Adipocyte (in vitro differentiated cells): ENCODE measurements at regions not wholly inside any gene's neighbourhood (a gene's known extent, or its start where the extent isn't known, plus 50 kb on each side); places are given as distances from the start of the nearest gene placed in this dataset.

ENCODE experiments used
- DNase-seq: peaks from one replicate; pipeline ENCODE4 v3.0.0-alpha.2; 2015; ENCODE audit warnings: low read depth
- H3K27me3 ChIP-seq: replicated peaks from 2 replicates; pipeline ENCODE4 v1.7.0; 2013; ENCODE audit warnings: mild to moderate bottlenecking, low read length, moderate library complexity; ENCODE audit not compliant: control insufficient read depth, insufficient read depth
- H3K36me3 ChIP-seq: 2 replicates; pipeline ENCODE4 v1.7.0; 2013; ENCODE audit warnings: low read length, mild to moderate bottlenecking, moderate library complexity; ENCODE audit not compliant: control insufficient read depth, insufficient read depth, severe bottlenecking
- H3K4me1 ChIP-seq: 2 replicates; pipeline ENCODE4 v1.7.0; 2013; ENCODE audit warnings: mild to moderate bottlenecking, low read length, moderate library complexity; ENCODE audit not compliant: control insufficient read depth, insufficient read depth
- H3K4me3 ChIP-seq: 2 replicates; pipeline ENCODE4 v1.7.0; 2013; ENCODE audit warnings: mild to moderate bottlenecking, low read length, moderate library complexity
- H3K9ac ChIP-seq: 2 replicates; pipeline ENCODE4 v1.7.0; 2013; ENCODE audit warnings: mild to moderate bottlenecking, low read length, moderate library complexity
- H3K9me3 ChIP-seq: 2 replicates; pipeline ENCODE4 v1.7.0; 2013; ENCODE audit warnings: mild to moderate bottlenecking, low read length, moderate library complexity; ENCODE audit not compliant: control insufficient read depth

DNA sequence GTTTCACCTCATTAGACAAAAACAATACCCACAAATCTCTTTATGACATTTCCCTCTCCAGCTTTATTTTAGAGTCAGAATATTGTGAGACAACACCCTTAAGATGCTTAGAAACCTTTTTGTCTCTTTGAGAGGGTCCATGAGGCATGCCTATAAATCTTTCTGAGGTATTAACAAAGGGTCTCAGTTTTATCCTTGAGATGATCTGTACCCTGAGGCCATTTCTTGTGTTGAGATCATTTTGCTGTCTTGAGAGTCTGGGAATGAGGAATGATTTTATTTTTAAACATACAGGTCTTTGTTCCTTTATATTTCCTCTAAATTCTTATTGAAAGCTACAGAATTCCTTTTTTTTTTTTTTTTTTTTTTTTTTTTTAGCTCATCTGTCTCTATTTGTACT is 179.7 kb upstream of the HS3ST4 start:
- Histone ChIP-seq H3K9me3 (no peaks in the 10 kb centered on the region), H3K4me3 (no peak overlapping the region), H3K4me1 (no peaks in the 10 kb centered on the region), H3K27me3 (no peaks in the 10 kb centered on the region), H3K36me3 (no peaks in the 10 kb centered on the region), H3K9ac (no peak overlapping the region)
- DNase-seq, result no peak

DNA sequence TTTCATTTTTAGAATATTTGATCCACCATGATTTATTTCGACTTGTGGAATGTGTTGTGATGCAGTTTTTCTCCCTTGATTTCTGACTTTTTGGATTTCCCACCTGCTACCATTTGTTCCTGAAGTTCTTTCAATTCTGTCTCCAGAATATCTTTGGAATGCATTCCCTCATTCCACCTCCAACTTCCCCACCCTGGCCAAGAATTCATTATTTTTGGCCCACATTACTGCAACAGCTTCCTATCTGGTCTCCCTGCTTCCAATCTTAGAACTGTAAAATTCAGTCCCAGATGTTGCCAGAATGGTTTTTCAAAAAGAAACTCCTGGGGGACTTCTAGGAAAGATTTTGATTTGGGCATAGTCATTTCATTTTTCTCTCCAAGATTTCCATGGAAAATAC is 182.3 kb upstream of the HS3ST4 start:
- H3K4me3 ChIP-seq, result no peak overlapping the region
- no peaks in the 10 kb centered on the region for H3K27me3 ChIP-seq
- DNase-seq, result no peak
- H3K4me1 ChIP-seq, result no peaks in the 10 kb centered on the region
- H3K9me3 ChIP-seq, result no peaks in the 10 kb centered on the region
- H3K36me3 ChIP-seq, result no peaks in the 10 kb centered on the region
- H3K9ac ChIP-seq, result no peak overlapping the region

DNA sequence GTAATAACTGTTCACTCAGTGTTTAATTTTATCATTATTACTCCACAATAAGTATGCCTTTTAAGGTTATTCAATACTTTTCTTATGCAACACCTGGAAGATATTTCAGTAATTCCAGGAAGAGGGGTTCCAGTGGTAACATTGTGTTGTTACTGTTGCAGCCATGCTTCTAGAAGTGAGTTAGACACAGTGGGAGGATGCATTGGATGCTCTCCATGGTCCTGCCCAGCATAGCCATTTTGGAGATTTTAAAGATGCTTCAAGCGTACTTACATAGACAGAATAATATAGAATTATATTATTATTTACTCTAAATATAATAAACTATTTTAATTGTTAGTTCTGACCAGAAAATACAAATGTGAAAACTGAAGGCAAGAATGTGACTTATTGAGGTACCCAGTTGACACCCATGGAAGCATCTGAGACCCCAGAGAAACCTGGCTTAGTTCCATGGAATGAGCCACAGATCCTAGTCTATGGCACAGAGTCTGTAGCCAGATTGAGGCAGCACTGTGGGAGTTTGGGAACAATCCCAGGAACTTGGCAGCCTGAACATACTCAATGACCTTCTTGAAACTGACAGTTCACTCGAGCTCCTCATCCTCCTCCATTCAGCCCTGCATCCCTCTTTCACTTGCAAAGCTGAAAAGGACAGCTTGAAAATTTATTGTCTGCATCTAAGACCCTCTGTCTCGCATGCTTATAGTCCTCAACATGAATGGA is 190.1 kb upstream of the HS3ST4 start:
- H3K4me1 ChIP-seq, result no peaks in the 10 kb centered on the region
- no peak overlapping the region for H3K4me3 ChIP-seq
- H3K27me3 ChIP-seq, result no peaks in the 10 kb centered on the region
- DNase-seq, result no peak
- no peaks in the 10 kb centered on the region for H3K36me3 ChIP-seq
- no peak overlapping the region for H3K9ac ChIP-seq
- H3K9me3 ChIP-seq, result no peaks in the 10 kb centered on the region

DNA sequence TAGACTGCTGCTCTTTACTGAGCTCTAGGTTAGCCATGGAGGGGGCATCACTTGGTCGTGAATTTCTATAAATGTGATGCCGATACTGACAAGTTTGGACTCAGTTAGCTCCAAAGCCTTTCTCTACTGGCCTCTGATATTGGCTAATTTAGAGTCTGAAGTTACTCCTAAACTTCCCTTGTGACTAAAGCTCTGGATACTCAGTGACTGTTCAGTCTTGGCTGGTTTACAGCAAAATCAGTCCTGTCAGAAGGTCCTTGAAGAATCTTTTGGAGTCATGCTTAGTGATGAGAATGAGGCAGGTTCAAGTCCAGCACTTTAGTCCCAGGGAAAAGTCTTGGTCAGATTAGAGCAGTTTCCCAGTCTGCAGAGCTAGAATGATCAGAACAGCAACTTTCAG is 197.5 kb upstream of the HS3ST4 start:
- H3K9ac ChIP-seq, result no peak overlapping the region
- peaks cover 8% of the 10 kb centered on the region for H3K9me3 ChIP-seq
- no peaks in the 10 kb centered on the region for H3K27me3 ChIP-seq
- H3K4me3 ChIP-seq, result no peak overlapping the region
- DNase-seq, result no peak
- no peaks in the 10 kb centered on the region for H3K36me3 ChIP-seq
- H3K4me1 ChIP-seq, result no peaks in the 10 kb centered on the region

DNA sequence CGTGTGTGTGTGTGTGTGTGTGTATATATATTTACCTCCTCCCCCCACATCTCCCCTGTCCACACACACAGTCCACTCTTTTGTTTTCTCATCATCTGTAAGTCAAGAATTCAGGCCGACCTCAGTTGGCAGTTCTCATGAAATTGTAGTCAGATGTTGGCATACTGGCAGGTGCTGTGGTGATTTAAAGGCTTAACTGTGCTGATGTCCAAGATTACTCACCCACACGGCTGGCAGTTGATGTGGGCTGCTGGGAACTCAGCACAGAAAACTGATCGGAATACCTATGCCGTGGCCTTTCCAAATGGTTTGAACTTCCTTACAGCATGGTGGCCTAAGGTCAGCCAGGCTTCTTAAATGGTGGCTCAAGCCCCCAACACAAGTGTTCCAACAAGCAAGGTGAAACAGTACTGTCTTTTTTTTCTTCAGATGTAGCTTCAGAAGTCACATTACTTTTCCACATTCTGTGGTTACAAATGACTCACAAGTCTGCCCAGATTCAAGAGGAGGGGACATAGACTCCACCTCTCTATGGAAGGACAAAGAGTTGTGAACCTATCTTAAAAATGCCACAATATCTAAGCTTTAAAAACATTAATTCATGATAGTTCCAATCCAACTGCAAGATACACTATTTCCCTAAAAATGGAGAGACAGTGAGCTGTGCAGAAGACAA is 198.5 kb upstream of the HS3ST4 start:
- DNase-seq, result no peak
- Histone ChIP-seq H3K4me1 (no peaks in the 10 kb centered on the region), H3K9me3 (peaks cover 9% of the 10 kb centered on the region), H3K9ac (no peak overlapping the region), H3K4me3 (no peak overlapping the region), H3K27me3 (no peaks in the 10 kb centered on the region), H3K36me3 (no peaks in the 10 kb centered on the region)

DNA sequence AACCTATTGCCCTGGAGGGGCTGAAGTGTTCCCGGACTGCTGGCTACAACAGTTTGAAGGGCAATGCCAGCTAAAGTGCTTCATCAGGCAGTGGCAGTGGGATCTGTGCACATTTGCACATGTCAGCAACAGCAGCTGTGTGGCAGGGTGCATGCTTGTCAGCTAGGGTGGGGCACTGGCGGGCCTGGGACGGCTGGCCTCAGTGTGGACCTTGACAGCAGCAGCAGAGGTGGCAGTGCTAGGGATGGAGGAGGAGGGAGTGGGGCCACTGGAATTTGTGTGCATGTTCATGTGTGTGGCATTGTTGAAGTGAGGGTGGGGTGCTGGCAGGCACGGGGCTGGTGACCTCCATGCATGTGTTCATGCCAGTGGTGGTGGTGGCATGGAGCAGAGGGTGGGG is 203.3 kb upstream of the HS3ST4 start:
- Histone ChIP-seq H3K4me1 (no peaks in the 10 kb centered on the region), H3K36me3 (no peaks in the 10 kb centered on the region), H3K4me3 (no peak overlapping the region), H3K9me3 (peaks cover 26% of the 10 kb centered on the region), H3K9ac (no peak overlapping the region), H3K27me3 (no peaks in the 10 kb centered on the region)
- no peak for DNase-seq

DNA sequence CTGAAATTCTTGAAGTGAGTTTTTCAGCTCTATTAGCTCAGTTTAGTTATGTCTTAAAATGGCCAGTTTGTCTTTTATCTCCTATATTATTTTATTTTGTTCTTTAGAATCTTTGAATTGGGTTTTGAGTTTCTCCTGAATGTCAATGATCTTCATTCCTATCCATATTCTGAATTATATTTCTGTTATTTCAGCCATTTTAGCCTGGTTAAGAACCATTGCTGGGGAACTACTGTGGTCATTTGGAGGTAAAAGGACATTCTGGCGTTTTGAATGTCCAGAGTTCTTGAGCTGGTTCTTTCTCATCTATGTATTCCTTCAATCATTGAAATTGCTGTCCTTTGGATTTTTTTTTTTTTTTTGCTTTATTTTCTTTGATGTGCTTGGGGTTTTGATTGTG is 203.9 kb upstream of the HS3ST4 start:
- H3K27me3 ChIP-seq, result no peaks in the 10 kb centered on the region
- no peaks in the 10 kb centered on the region for H3K4me1 ChIP-seq
- no peak overlapping the region for H3K4me3 ChIP-seq
- H3K36me3 ChIP-seq, result no peaks in the 10 kb centered on the region
- H3K9me3 ChIP-seq, result peaks cover 26% of the 10 kb centered on the region
- DNase-seq, result no peak
- no peak overlapping the region for H3K9ac ChIP-seq

DNA sequence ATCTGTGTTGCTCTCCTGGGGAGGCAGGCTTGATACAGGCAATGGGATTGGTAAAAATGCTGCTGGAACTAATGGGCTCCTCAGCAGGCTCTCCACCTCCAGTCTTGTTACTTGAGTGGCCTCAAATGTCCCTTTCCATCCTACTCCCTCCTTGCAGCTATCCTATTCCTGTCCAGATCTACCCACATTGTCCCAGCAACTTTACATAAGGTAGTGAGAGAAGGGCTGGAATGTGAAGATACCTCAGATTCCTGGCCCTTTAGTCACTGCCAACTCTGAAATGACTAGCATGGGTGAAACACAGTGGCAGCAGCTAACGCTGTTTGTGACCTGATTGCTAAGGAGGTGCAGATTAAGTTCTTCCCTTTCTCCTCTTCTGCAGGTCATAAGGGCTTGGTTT is 210.1 kb upstream of the HS3ST4 start:
- Histone ChIP-seq H3K4me3 (no peak overlapping the region), H3K36me3 (no peaks in the 10 kb centered on the region), H3K27me3 (no peaks in the 10 kb centered on the region), H3K9me3 (peaks cover 2% of the 10 kb centered on the region), H3K9ac (no peak overlapping the region), H3K4me1 (no peaks in the 10 kb centered on the region)
- DNase-seq, result no peak

DNA sequence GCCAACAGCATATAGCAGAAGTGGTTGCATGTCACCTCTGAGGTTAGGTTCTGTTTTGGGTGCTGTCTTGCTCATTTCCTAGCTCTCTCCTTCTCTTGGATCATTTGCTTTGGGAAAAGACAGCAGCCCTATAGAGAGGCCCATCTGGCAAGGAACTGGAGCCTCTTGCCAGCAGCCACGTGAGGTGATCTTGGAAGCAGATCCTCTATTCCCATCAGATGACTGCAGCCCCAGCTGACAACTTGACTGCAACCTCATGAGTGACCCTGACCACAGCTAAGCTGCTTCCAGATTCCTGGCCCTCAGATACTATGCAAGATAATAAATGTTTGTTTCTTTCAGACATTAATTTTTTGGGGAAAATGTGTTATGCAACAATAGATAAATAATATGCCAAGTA is 213.3 kb upstream of the HS3ST4 start:
- H3K9ac ChIP-seq, result no peak overlapping the region
- no peak for DNase-seq
- no peaks in the 10 kb centered on the region for H3K36me3 ChIP-seq
- H3K4me1 ChIP-seq, result no peaks in the 10 kb centered on the region
- no peaks in the 10 kb centered on the region for H3K27me3 ChIP-seq
- H3K9me3 ChIP-seq, result no peaks in the 10 kb centered on the region
- H3K4me3 ChIP-seq, result no peak overlapping the region

DNA sequence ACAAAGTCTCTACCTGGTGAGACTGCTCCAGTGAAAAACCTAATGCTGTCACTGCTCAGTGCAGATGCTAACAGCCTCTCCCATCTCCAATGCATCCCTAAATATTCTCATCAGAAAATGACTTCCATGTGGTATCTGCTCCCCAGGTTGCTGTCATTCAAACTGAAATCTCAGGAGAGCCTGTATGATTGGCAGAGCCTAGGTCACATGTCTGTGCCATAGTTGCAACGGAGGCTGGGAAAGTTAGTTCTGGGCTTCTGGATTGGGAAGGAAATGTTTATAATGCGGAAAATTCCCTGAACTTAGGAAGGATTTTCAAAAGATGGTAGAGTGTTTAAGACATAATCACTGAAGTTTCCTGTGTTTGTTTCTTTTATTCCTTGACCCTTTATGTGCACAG is 206.4 kb upstream of the ZKSCAN2 start:
- Histone ChIP-seq H3K9ac (no peak overlapping the region), H3K9me3 (no peaks in the 10 kb centered on the region), H3K36me3 (no peaks in the 10 kb centered on the region), H3K27me3 (peaks cover 4% of the 10 kb centered on the region), H3K4me3 (no peak overlapping the region), H3K4me1 (no peaks in the 10 kb centered on the region)
- DNase-seq, result no peak

DNA sequence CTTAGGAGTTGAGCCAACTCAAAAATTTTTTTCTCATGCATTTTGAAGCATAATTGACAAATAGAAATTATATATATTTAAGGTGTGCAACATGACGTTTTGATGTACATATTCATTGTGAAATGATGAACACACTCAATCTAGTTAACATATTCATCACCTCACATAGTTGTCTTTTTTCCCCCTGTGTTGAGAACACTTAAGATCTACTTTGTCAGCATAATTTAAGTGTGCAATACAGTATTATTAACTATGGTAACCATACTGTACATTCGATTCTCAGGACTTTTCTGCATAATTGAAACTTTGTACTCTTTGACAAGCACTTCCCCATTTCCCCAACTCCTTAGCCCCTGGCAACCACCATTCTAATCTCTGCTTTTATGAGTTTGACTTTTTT is 192.2 kb upstream of the ZKSCAN2 start:
- DNase-seq, result no peak
- H3K4me3 ChIP-seq, result no peak overlapping the region
- H3K4me1 ChIP-seq, result no peaks in the 10 kb centered on the region
- H3K9me3 ChIP-seq, result peaks cover 21% of the 10 kb centered on the region
- no peak overlapping the region for H3K9ac ChIP-seq
- no peaks in the 10 kb centered on the region for H3K36me3 ChIP-seq
- H3K27me3 ChIP-seq, result no peaks in the 10 kb centered on the region

DNA sequence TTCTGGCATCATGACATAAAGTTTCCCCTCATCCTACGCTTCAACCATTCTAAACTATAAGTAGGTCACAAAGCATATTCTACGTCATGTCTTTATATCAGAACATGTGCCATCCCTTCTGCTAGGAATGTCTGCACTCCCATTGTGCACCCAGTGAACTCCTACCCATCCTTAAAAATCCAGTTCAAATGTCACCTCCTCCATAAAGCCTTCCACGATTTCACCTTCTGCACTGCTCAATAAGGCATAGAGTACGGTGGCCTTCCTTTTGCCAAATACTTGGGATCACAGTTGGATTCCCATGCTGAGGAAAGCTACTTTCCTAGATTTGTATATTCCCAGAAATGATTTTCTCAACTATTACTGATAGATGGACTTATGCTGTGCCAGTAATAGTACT is 186.3 kb upstream of the ZKSCAN2 start:
- no peak overlapping the region for H3K4me3 ChIP-seq
- DNase-seq, result no peak

More for the DNA sequence above, 186.3 kb upstream of the ZKSCAN2 start:
- Histone ChIP-seq H3K9ac (no peak overlapping the region), H3K36me3 (no peaks in the 10 kb centered on the region), H3K27me3 (no peaks in the 10 kb centered on the region), H3K4me1 (no peaks in the 10 kb centered on the region), H3K9me3 (peaks cover 21% of the 10 kb centered on the region)
